GM18502 (cell line): ENCODE measurements at regions not wholly inside any gene's neighbourhood (a gene's known extent, or its start where the extent isn't known, plus 50 kb on each side); places are given as distances from the start of the nearest gene placed in this dataset.
"Not testable (repeated sequence)": the region's sequence is repeated elsewhere in the genome, so short reads cannot be mapped to it uniquely, and the experiment has no call there.

Source experiments
- ATAC-seq: cut with Tn5 transposase; IDR thresholded peaks from one replicate; pipeline ENCODE4 v1.9.1; 2021; ENCODE audit warnings: mild to moderate bottlenecking; ENCODE audit not compliant: unreplicated experiment, poor library complexity

DNA sequence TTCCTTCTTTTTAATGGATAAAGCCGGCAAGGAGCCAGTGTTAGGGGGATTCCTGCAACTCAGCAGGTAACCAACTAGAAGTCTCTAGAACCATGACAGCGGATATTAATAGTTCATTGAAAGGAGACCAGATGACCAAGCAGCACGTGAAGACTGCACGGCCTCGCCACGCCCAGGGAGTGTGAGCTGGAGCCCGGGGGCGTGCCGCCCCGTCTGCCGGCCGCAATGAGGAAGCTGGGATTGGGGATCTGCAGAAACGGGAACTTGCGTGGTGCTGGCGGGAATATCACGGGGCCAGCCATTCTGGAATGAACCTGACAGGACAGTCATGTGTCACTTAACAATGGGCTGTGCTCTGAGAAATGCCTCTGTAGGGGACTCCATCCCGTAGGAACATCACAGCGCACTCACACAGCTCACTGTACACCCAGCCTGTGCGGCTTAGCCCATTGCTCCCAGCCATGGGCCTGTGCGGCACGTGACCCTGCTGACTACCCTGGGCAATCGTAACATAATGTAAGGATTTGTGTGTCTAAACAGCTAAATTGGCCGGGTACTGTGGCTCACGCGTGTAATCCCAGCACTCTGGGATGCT, 4092.8 kb upstream of the TPTE start:
- ATAC-seq = not testable (repeated sequence)

DNA sequence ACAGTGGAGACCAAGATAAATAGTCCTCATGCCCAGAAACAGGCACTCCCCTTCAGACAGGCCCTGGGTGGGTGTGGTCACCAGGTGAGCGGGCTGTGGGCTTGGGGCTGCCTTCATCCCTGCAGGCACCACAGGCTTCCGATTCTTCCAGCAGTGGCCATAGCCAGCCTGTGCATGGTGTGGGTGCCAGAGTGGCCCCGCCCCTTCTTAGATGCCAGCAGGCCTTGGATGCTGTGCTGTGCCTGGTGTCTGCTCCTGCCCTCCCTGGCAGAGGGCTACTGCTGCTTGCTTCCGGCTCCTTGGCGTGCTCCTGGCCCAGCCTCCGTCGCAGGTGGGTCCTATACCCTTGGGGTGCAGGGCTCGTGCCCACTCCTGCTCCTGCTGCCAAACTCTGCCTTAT, 4091.5 kb upstream of the TPTE start:
- not testable (repeated sequence) for ATAC-seq

GRCh38 chr21:6433149-6433548, 4088.2 kb upstream of the TPTE start:
- ATAC-seq = not testable (repeated sequence)

DNA sequence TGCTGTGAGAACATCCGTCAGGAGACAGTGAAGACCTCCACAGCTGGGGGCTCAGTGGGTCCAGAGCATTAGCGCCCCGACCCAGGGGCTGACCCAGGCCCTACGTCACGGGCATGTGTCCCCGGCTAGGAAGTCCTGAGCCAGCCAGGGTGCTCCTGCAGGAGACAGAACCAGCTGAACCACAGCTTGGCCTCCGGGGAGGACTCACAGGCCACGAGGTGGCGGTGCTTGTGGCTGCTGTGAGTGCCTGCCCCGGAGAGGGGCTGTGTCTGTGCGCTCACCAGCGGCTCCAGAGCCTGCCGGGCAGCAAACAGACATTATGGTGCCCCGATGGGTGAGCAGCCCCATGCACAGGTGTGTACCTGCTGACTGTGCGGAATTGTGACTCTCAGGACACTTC, 4085.2 kb upstream of the TPTE start:
- not testable (repeated sequence) for ATAC-seq

DNA sequence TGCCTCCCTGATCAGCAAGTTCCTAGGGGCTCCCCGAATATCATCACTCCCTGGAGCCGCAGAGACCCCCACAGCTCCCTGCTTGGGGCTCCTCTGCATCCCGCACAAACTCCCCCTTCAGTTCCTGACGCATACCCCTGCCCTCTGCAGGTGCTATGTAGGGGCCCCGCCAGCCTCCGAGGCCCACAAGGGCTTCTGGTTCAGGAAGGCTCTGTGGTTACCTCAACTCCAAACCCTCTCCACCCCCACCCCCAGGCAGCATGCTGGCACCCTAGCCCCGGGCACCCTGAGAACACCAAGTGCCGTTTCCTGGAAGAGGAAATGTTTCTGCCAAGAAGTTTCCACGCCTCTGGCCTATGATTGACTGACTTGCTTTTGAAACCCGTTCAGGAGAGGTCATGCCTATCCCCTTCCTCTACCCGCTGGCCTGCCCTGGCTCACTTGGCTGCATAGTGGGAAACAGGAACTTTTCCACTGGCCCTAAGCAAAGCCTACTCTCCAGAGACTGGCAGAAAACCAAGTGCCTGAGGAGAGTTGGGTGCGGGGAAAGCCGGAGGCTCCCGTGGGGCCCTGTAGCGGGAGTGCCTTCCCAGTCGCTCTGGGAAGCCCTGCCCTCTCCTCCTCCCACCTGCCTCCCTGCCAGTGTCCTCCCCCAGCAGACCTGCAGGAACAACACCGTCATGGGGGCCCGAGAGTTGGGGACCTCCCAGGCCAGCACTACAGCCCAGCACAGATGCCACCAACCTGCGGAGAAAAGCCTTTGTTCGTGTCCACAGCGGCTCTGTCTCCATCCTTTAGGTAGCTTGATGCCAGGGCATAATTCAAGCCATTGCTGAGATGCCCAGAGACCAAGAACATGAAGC, 4084.2 kb upstream of the TPTE start:
- ATAC-seq = not testable (repeated sequence)

GRCh38 chr21:6437834-6438187, 4083.6 kb upstream of the TPTE start:
- not testable (repeated sequence) for ATAC-seq

DNA sequence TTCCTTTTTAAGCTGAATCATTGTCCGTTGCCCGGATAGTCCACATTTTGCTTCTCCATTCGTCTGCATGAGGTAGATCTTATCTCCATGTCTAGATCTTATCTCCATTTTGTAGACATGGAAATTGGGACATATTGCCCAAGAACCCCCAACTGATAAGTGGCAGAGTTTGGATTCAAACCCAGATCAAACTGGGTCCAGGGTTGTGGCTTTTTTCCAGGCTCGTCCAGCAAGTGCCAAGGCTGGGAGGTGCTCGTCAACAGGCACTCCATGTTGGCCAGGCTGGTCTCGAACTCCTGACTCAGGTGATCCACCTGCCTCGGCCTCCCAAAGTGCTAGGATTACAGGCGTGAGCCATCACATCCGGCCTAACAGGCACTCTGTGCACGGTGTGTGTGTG, 4082.3 kb upstream of the TPTE start:
- ATAC-seq = not testable (repeated sequence)

DNA sequence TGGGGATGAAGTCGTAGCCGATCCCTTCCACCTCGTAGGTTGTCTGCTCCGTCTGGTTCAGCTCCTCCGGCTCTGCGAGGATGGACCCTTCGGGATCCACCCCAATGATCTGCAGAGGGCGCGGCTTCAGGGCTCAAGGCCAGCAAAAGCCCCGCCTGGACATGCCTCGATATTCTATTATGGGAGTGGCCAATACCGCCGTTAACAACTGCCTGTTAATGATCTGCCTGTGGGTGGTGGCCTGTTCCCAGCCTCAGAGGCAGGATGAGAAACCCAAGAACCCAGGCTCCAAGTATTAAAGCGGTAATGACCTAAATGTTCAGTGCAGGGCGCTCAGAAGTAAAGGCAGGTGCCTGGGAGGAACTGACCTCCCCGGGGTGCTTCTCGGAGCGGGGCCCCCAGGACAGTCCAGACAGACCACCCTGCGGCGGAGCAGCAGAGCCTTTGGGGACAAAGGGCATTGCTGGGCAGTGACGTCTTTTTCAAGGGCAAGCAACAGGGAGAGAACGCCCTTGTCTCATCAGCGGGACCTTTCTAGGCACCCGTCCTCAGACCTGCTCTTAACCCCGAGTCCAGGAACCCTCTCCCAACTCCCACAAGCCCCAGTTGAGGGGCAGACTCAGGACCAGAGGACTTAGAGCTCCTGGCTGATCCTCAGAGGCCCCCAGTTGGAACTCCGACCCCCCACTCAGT, 4066.6 kb upstream of the TPTE start:
- not testable (repeated sequence) for ATAC-seq

GRCh38 chr21:6456011-6456661, 4065.2 kb upstream of the TPTE start:
- ATAC-seq = not testable (repeated sequence)

DNA sequence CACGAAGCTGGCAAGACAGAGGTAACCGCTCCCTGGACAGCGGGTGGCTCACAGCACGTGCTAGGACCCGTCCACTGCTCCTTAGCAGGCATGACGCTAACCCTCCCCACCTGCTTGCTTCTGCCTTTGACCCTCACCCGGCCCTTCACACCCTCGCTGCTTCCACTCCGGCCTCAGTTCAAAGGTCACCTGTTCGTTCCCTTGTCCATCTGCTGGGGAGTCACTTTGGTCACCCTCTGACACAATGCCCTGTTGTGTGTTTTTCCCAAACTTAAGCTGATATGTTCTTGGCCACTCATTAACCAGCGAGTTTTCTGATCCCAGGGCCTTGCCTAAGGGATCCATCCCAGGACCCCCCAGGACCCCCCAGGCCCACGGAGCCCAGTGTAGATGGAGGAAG, 4061.6 kb upstream of the TPTE start:
- not testable (repeated sequence) for ATAC-seq

GRCh38 chr21:6461358-6461757, 4060.0 kb upstream of the TPTE start:
- not testable (repeated sequence) for ATAC-seq

DNA sequence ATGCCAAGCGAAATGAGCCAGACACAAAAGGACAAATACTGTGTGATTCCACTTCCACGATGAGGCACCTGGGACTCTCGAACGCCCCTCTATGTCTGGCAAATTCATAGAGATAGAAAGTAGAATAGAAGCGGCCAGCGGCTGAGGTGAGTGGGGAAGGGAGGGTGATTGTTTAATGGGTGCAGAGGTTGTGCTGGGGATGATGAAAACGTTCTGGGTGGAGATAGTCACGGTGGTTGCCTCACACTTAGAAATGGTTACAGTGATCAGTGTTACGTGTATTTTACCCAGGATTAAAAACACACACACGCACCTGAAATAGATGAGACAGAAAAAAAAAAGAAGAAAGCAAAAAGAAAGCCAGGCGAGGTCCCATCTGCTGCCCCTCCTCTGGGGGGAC, 4057.0 kb upstream of the TPTE start:
- not testable (repeated sequence) for ATAC-seq

DNA sequence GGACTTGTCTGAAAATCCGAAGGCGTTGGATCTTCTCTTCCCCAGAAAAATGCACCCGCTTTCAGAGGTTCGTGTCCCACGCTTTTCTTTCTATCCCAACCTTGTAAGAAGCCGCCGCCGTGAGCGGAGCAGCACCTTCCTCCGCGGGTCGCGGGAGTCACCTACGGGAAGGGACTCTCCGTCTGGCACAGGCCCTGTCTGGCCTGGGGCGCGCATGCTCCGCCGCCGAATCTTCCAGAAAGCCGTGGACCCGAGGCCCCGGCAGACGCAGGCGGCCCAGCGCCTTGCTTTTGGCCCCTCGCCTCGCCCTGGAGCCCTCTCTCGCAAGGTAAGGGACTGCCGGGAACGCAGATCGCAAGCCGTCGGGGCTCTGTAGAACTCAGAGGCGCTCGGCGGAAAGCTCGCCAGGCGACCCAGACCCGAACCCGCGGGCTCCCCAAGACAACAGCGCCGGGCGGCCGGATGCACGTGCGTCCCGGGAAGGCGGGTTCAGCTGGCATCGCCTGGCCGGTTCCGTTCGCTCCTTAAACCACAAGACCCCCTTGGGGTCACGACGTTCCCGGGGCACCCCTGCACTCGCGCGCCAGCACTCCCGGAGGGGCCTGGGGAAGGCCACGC, 4055.2 kb upstream of the TPTE start:
- ATAC-seq = not testable (repeated sequence)

DNA sequence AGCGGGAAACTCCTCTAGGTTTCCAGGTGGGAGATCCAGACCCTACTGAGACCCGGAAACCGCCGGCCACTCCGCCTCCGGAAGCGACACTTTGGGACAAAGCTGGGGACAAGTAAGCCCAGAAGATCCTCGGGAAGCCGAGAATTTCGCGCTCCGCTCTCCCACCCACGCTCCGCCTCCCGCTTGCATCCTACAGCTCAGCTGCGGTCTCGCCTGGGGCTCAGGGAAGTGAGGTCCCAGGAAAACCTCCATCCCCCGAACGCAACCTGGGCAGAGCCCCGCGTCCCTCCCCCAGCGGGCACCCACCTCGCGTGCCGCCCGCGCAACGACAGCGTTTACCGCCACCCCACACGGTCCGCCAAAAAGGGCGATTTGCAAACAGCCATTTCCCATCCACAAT, 4054.7 kb upstream of the TPTE start:
- ATAC-seq = not testable (repeated sequence)

DNA sequence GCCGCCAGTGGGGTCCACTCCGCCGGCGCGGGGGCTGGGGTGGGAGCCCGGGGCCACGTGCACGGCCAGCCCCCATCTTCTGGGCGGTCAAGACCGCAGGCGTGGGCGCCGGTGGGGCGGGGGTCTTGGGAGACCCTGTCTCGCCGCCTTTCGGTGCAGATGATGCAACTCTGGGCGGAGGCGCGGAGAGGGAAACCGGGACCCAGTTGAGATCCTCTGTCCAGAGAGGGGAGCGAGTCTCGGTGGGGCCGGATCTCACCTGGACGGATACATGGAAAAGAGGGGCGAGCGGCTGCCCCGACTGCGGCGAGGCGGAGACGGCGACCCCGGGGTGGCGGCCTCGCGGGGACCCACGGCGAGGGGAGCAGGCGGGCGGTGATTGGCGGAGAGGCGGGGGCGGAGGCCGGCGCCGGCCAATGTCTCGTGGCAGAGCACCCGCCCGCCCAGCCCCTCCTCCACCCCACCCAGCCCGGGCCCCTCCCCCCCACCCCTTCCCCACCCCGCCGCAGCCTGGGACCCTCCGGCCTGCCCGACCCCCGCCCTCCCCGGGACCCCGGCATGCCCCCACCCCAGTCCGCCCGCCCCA, 4054.1 kb upstream of the TPTE start:
- ATAC-seq = not testable (repeated sequence)

- ATAC-seq = not testable (repeated sequence)
Observed at GRCh38 chr21:6467907-6468306, 4053.5 kb upstream of the TPTE start.

DNA sequence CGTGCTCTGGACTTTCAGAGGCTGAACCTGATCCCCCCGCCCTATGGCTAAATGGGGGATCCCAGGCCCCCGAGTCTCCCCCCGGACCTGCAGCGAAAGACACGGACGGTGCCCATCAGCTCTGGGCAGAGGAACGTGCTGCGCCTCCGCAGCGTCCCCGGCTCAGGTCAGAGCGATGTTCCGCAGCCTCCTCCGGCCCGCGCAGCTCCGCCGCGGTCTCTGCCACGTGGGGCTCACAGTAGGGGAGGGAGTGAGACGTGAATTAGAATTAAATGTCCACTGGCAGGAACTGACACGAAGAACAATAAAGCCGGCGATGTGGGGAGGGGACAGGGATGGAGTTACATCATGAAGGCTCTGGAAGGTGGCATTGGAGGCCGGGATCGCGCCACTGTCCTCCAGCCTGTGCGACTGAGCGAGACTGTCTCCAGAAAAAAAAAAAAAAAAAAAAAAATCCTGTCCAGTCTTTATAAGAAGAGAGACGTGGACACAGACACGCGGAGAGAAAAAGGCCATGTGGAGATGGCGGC, 4053.0 kb upstream of the TPTE start:
- not testable (repeated sequence) for ATAC-seq

DNA sequence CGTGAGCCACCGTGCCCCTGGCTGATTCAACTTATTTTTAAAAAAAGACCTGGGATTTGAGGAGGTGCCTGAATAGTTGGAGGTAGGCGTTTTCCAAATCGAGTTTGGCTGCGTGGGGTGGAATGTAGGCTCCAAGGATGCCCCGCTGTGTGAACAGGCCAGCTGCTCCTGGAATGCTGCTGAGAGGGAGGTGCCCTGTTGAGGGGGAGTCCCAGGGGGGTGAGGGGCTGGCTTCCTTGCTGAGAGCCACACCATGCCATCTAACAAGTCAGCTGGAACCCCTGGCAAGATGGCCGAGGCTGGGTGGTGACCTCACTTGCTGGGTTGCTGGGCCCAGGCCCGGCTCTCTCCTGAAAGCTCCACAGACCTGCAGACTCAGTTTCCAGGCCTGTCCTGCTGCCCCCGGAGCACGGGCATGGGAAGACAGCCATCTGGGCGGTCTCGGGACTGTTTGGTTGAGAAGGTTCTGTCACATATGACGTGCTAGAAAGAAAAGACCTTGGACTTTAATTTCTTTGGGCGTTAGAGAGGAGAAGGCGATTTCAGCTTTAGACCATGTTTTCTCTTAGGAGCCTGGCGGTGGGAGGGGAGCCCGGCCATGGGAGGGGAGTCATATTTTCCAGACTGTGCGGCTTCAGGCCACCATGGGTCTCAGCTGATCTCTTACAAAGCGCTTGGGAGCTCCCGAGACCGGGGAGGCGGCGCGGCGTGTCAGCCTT, 4047.0 kb upstream of the TPTE start:
- not testable (repeated sequence) for ATAC-seq

DNA sequence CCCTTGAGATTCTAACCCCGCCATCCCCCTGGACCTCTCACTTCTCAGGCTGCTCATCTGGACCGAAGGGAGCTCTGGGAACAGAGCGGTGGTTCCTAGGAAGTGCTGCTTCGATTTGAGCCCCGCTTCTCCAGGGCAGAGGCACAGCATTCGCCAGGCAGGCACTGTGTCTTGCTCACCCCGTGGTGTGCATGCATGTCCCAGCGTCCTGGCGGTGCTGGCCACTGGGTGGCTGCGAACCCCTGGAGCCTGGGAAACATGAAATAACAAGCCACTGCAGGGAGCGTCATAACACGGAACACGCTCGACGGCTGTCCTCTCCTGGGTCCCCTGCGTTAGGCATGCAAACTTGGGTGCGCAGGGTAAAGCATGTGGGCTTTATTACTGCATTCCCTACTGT, 4040.3 kb upstream of the TPTE start:
- ATAC-seq = not testable (repeated sequence)
